SK-N-SH treated with all-trans-retinoic acid at 6 μM for 48 hours (cell line): ENCODE measurements at regions not wholly inside any gene's neighbourhood (a gene's known extent, or its start where the extent isn't known, plus 50 kb on each side); places are given as distances from the start of the nearest gene placed in this dataset.

ENCODE experiments used
- ATAC-seq: fragments of 200-7000 bp; cut with Tn5 transposase; 3 replicates; pipeline ENCODE4 v1.9.1; 2020; ENCODE audit warnings: mild to moderate bottlenecking, moderate library complexity
- ARNTL ChIP-seq: fragments of 450-650 bp; formaldehyde crosslinking; IDR thresholded peaks from 2 replicates; pipeline ENCODE4 v1.5.0; 2020; ENCODE audit warnings: low read depth, mild to moderate bottlenecking, moderate library complexity, borderline replicate concordance
- BACH2 ChIP-seq: fragments of 250-450 bp; sonication (Bioruptor Pico); IDR thresholded peaks from 2 replicates; pipeline ENCODE4 v1.9.0; 2021; ENCODE audit warnings: mild to moderate bottlenecking, borderline replicate concordance
- CSDC2 ChIP-seq: fragments of 250-450 bp; sonication (Bioruptor Pico); IDR thresholded peaks from 2 replicates; pipeline ENCODE4 v1.5.0; 2020; ENCODE audit warnings: mild to moderate bottlenecking, moderate library complexity
- ESRRG ChIP-seq: fragments of 250-450 bp; sonication (Bioruptor Pico); IDR thresholded peaks from 2 replicates; pipeline ENCODE4 v1.6.1; 2021; ENCODE audit warnings: mild to moderate bottlenecking
- GLIS3 ChIP-seq: fragments of 250-450 bp; sonication (Bioruptor Pico); IDR thresholded peaks from 2 replicates; pipeline ENCODE4 v1.5.0; 2020; ENCODE audit warnings: mild to moderate bottlenecking, moderate library complexity
- ISL1 ChIP-seq: fragments of 250-450 bp; sonication (Bioruptor Pico); IDR thresholded peaks from 2 replicates; pipeline ENCODE4 v2.1.2; 2022; ENCODE audit warnings: mild to moderate bottlenecking, moderate library complexity
- OSR1 ChIP-seq: fragments of 250-450 bp; sonication (Bioruptor Pico); IDR thresholded peaks from 2 replicates; pipeline ENCODE4 v1.8.0; 2022; ENCODE audit warnings: moderate library complexity, mild to moderate bottlenecking, inconsistent platforms
- PPARA ChIP-seq: fragments of 250-450 bp; sonication (Bioruptor Pico); IDR thresholded peaks from 2 replicates; pipeline ENCODE4 v1.5.0; 2020; ENCODE audit warnings: mild to moderate bottlenecking, borderline replicate concordance
- RARB ChIP-seq: fragments of 250-450 bp; sonication (Bioruptor Pico); IDR thresholded peaks from 2 replicates; pipeline ENCODE4 v1.8.0; 2021; ENCODE audit warnings: mild to moderate bottlenecking, moderate library complexity
- SNAI2 ChIP-seq: fragments of 250-450 bp; sonication (Bioruptor Pico); IDR thresholded peaks from 2 replicates; pipeline ENCODE4 v1.5.0; 2020; ENCODE audit warnings: mild to moderate bottlenecking, moderate library complexity
- TCF4 ChIP-seq: fragments of 250-450 bp; sonication (Bioruptor Pico); IDR thresholded peaks from 2 replicates; pipeline ENCODE4 v1.8.0; 2021; ENCODE audit warnings: mild to moderate bottlenecking, moderate library complexity, borderline replicate concordance
- ZFP3 ChIP-seq: fragments of 250-450 bp; sonication (Bioruptor Pico); IDR thresholded peaks from 2 replicates; pipeline ENCODE4 v1.5.0; 2020; ENCODE audit warnings: mild to moderate bottlenecking, moderate library complexity
- ZFP30 ChIP-seq: fragments of 450-650 bp; formaldehyde crosslinking; IDR thresholded peaks from 2 replicates; pipeline ENCODE4 v1.5.0; 2022; ENCODE audit warnings: mild to moderate bottlenecking, moderate library complexity
- ZNF565 ChIP-seq: fragments of 450-650 bp; formaldehyde crosslinking; conservative IDR thresholded peaks from 2 replicates; pipeline ENCODE4 v1.5.0; 2020; ENCODE audit warnings: low read depth, mild to moderate bottlenecking, moderate library complexity
- ZNF70 ChIP-seq: fragments of 450-650 bp; formaldehyde crosslinking; IDR thresholded peaks from 2 replicates; pipeline ENCODE4 v1.5.0; 2020; ENCODE audit warnings: mild to moderate bottlenecking, moderate library complexity
- TF ChIP-seq, protein P1 (sequence below): fragments of 250-450 bp; sonication (Bioruptor Pico); IDR thresholded peaks from 2 replicates; pipeline ENCODE4 v1.8.0; 2020; ENCODE audit warnings: mild to moderate bottlenecking, moderate library complexity, borderline replicate concordance
- TF ChIP-seq, protein P2 (sequence below): fragments of 250-450 bp; sonication (Bioruptor Pico); IDR thresholded peaks from 2 replicates; pipeline ENCODE4 v1.8.0; 2021; ENCODE audit warnings: low read depth, mild to moderate bottlenecking, moderate library complexity, borderline replicate concordance
- TF ChIP-seq, protein P3 (sequence below): fragments of 250-450 bp; sonication (Bioruptor Pico); IDR thresholded peaks from 2 replicates; pipeline ENCODE4 v1.5.1; 2020; ENCODE audit warnings: low read depth, mild to moderate bottlenecking, moderate library complexity
- TF ChIP-seq, protein P4 (sequence below): fragments of 250-450 bp; sonication (Bioruptor Pico); IDR thresholded peaks from 2 replicates; pipeline ENCODE4 v1.5.0; 2020; ENCODE audit warnings: mild to moderate bottlenecking, moderate library complexity

DNA sequence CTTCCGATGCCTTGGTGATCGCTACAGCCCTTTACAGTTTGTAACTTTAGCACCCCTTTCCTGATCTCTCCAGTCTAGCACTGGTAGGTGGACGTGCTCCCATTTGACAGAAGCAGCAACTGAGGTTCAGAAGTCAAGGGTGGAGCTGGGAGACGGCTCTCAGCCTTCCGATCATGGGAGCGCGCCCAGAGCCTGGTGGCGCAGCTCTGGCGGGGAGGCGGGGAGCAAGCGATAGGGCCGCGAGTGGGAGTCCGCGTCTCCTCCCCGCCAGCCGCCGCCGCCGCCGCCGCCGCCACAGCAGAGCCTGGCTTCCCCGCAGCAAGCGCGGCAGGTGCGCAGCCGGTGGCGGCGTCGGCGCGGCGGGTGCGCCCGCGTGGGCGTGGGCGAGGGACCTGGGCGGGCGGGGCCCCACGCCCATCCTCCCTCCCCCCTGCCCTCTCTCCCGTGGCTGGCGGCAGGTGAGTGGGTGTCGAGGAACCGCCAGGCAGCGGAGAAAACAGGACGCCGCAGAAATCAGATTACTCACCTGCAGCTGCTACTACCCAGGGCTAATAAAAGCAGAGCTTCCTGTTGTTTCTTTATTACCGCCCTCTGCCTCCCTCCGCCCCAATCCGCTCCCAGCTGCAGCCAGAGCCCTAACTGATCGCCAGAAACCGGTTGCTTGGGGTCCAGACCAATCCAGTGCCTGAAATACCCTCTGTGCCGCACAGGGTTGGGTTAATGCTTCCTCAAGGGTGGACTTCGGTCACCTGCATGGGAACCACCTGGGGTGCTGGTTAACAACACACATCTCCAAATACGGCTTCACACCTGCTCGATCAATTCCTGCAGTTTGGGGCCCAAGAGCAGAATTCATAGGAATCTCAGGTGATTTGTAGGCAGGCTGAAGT is 60.2 kb upstream of the ID3 start:
- ATAC-seq, result peak; percentile 50
- TF ChIP-seq GLIS3 (CRISPR knock-in tag) (no peak), ZFP30 (CRISPR knock-in tag) (no peak), PPARA (CRISPR knock-in tag) (no peak), TCF4 (CRISPR knock-in tag) (no peak), ZNF565 (no peak)
- TF ChIP-seq, protein P1, sequence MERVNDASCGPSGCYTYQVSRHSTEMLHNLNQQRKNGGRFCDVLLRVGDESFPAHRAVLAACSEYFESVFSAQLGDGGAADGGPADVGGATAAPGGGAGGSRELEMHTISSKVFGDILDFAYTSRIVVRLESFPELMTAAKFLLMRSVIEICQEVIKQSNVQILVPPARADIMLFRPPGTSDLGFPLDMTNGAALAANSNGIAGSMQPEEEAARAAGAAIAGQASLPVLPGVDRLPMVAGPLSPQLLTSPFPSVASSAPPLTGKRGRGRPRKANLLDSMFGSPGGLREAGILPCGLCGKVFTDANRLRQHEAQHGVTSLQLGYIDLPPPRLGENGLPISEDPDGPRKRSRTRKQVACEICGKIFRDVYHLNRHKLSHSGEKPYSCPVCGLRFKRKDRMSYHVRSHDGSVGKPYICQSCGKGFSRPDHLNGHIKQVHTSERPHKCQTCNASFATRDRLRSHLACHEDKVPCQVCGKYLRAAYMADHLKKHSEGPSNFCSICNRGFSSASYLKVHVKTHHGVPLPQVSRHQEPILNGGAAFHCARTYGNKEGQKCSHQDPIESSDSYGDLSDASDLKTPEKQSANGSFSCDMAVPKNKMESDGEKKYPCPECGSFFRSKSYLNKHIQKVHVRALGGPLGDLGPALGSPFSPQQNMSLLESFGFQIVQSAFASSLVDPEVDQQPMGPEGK (CRISPR knock-in tag), result no peak
- TF ChIP-seq, protein P2, sequence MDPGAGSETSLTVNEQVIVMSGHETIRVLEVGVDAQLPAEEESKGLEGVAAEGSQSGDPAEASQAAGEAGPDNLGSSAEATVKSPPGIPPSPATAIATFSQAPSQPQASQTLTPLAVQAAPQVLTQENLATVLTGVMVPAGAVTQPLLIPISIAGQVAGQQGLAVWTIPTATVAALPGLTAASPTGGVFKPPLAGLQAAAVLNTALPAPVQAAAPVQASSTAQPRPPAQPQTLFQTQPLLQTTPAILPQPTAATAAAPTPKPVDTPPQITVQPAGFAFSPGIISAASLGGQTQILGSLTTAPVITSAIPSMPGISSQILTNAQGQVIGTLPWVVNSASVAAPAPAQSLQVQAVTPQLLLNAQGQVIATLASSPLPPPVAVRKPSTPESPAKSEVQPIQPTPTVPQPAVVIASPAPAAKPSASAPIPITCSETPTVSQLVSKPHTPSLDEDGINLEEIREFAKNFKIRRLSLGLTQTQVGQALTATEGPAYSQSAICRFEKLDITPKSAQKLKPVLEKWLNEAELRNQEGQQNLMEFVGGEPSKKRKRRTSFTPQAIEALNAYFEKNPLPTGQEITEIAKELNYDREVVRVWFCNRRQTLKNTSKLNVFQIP (CRISPR knock-in tag), result no peak
- TF ChIP-seq, protein P3, sequence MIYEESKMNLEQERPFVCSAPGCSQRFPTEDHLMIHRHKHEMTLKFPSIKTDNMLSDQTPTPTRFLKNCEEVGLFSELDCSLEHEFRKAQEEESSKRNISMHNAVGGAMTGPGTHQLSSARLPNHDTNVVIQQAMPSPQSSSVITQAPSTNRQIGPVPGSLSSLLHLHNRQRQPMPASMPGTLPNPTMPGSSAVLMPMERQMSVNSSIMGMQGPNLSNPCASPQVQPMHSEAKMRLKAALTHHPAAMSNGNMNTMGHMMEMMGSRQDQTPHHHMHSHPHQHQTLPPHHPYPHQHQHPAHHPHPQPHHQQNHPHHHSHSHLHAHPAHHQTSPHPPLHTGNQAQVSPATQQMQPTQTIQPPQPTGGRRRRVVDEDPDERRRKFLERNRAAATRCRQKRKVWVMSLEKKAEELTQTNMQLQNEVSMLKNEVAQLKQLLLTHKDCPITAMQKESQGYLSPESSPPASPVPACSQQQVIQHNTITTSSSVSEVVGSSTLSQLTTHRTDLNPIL (CRISPR knock-in tag), result no peak

DNA sequence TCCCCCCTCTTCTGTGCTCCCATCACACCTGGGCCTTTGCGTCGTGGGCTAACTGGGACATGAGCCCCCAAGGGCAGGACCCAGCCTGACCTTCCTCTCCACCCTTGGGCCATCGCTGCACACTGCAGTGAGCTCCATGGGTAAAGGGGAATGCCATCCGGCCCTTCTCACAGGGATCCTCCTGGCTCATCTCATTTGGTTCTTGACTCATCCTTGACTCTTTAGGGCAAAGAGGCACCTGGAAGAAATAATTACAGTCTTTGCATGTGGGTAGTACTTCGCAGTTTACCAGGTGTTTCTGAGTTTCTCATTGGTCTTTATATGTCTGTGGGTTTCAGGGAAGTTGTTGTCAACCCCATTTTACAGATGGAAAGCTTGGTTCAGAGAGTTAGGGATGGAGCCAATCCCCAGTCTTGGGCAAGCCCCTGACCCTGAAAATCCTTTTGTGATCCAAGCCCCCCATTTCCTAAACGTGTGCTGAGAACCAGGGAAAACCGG is 59.3 kb upstream of the ID3 start:
- TF ChIP-seq, protein P2 (CRISPR knock-in tag), result no peak
- TF ChIP-seq ZFP3 (CRISPR knock-in tag), result no peak
- TF ChIP-seq SNAI2 (CRISPR knock-in tag), result no peak
- TF ChIP-seq, protein P1 (CRISPR knock-in tag), result no peak
- no peak for TF ChIP-seq TCF4 (CRISPR knock-in tag)
- TF ChIP-seq ZFP30 (CRISPR knock-in tag), result no peak
- no peak for ATAC-seq

DNA sequence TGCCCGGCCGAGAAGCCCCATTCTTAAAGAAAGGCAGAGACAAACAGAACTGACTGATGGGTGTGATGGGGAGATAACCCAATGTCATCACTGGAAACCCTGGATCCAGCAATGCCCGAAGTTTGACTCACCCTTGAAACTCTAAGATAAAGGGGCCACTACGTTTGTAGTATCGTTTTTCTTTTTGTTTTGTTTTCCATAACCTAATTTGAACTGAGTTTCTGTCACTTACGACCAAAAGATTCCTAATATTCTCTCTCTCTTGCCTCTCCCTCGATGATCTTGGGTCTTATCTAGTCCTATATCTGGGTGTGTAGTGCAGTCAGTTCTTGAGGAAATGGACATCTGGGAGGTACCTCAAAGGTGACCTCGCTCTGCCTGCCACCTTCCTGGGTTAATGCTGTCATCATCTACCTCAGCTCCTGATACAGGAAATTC is 57.8 kb upstream of the ID3 start:
- TF ChIP-seq, protein P4, sequence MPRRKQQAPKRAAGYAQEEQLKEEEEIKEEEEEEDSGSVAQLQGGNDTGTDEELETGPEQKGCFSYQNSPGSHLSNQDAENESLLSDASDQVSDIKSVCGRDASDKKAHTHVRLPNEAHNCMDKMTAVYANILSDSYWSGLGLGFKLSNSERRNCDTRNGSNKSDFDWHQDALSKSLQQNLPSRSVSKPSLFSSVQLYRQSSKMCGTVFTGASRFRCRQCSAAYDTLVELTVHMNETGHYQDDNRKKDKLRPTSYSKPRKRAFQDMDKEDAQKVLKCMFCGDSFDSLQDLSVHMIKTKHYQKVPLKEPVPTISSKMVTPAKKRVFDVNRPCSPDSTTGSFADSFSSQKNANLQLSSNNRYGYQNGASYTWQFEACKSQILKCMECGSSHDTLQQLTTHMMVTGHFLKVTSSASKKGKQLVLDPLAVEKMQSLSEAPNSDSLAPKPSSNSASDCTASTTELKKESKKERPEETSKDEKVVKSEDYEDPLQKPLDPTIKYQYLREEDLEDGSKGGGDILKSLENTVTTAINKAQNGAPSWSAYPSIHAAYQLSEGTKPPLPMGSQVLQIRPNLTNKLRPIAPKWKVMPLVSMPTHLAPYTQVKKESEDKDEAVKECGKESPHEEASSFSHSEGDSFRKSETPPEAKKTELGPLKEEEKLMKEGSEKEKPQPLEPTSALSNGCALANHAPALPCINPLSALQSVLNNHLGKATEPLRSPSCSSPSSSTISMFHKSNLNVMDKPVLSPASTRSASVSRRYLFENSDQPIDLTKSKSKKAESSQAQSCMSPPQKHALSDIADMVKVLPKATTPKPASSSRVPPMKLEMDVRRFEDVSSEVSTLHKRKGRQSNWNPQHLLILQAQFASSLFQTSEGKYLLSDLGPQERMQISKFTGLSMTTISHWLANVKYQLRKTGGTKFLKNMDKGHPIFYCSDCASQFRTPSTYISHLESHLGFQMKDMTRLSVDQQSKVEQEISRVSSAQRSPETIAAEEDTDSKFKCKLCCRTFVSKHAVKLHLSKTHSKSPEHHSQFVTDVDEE, result no peak
- TF ChIP-seq CSDC2 (CRISPR knock-in tag) (no peak), ARNTL (CRISPR knock-in tag) (no peak), ZNF565 (no peak), RARB (CRISPR knock-in tag) (no peak), ESRRG (CRISPR knock-in tag) (no peak), OSR1 (CRISPR knock-in tag) (no peak), TCF4 (CRISPR knock-in tag) (no peak), BACH2 (no peak), ZNF70 (no peak), ISL1 (CRISPR knock-in tag) (no peak)
- TF ChIP-seq, protein P3 (CRISPR knock-in tag), result no peak
- ATAC-seq, result no peak
